ENCODE measurements at regions not wholly inside any gene's neighbourhood (a gene's known extent, or its start where the extent isn't known, plus 50 kb on each side); places are given as distances from the start of the nearest gene placed in this dataset.

DNA sequence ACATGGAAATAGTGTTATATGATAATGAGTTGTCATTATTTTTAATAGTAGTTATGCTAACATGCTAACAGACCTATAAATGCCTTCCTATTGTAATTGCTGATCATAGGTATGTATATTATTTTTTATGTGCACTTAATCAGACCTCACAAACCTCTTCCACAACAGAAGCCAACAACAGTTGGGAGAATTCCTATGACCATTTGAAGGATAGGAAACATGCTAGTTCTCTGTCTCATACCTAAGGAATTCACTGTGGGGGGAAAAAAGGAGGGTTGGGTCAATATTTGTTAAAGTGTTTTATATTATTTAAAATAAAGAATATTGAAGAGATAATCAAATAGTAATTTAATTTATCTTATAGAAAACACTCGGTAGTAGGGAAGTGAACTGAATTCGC is 990.9 kb downstream of the EPHA7 start:
- no peak for TF ChIP-seq EZH2 (IDR thresholded peaks at IDR 0.05; ENCODE audit: low read length, unreplicated experiment)
- TF ChIP-seq EZH2phosphoT487 (IDR thresholded peaks at IDR 0.05; ENCODE audit: borderline replicate concordance, low read length), result no peak
- TF ChIP-seq, protein P1, sequence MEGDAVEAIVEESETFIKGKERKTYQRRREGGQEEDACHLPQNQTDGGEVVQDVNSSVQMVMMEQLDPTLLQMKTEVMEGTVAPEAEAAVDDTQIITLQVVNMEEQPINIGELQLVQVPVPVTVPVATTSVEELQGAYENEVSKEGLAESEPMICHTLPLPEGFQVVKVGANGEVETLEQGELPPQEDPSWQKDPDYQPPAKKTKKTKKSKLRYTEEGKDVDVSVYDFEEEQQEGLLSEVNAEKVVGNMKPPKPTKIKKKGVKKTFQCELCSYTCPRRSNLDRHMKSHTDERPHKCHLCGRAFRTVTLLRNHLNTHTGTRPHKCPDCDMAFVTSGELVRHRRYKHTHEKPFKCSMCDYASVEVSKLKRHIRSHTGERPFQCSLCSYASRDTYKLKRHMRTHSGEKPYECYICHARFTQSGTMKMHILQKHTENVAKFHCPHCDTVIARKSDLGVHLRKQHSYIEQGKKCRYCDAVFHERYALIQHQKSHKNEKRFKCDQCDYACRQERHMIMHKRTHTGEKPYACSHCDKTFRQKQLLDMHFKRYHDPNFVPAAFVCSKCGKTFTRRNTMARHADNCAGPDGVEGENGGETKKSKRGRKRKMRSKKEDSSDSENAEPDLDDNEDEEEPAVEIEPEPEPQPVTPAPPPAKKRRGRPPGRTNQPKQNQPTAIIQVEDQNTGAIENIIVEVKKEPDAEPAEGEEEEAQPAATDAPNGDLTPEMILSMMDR (conservative IDR thresholded peaks at IDR 0.05; ENCODE audit: low read depth, low read length), result no peak
- no peak overlapping the region for H2AFZ ChIP-seq (ENCODE audit: low read length)

DNA sequence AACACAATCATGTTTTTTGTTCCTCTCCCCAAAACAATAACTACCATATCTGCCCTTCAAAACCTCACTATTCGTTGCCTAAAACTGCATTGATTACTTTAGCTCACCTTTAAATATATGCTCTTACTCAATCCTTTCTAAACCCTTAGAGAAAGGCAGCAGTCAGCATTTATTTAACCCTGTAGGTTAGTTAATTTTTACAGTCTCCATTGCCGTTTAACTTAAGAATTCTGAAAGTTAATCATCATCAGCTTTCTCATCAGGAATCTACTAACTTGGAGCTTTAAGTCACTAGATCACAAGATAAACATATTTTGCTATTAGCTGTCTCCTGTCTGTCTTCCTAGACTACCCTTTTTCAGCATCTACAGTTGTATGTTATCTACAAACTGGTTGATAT is 991.9 kb downstream of the EPHA7 start:
- POLR2A ChIA-PET (ENCODE audit: unreplicated experiment), result no interaction called here
- Histone ChIP-seq H3F3A (ENCODE audit: low read length, unreplicated experiment) (no peaks in the 10 kb centered on the region), H3K27me3 (ENCODE audit: low read length) (no peaks in the 10 kb centered on the region), H3K36me3 (ENCODE audit: low read depth, low read length) (no peaks in the 10 kb centered on the region), H3K79me2 (ENCODE audit: low read length) (no peaks in the 10 kb centered on the region), H3K4me2 (ENCODE audit: low read length) (no peak overlapping the region), H3K9me2 (replicated peaks; ENCODE audit: low read length) (no peaks in the 10 kb centered on the region), H3K4me3 (ENCODE audit: low read length) (no peak overlapping the region), H2AFZ (ENCODE audit: low read length) (no peak overlapping the region), H3K4me1 (ENCODE audit: insufficient read depth, low read length) (no peaks in the 10 kb centered on the region), H4K20me1 (ENCODE audit: low read length) (no peaks in the 10 kb centered on the region), H3K27ac (ENCODE audit: low read length) (no peak overlapping the region), H3K9ac (ENCODE audit: low read length) (no peak overlapping the region), H3K9me3 (ENCODE audit: low read length) (no peaks in the 10 kb centered on the region)
- TF ChIP-seq EZH2 (IDR thresholded peaks at IDR 0.05; ENCODE audit: low read length, unreplicated experiment) (no peak), EZH2phosphoT487 (IDR thresholded peaks at IDR 0.05; ENCODE audit: borderline replicate concordance, low read length) (no peak)
- TF ChIP-seq, protein P1 (conservative IDR thresholded peaks at IDR 0.05; ENCODE audit: low read depth, low read length), result no peak
- BruUV-seq (replicated peaks), result no TSS peak
- no peak for DNase-seq
- CTCF ChIA-PET, result no interaction called here
- no peak for ATAC-seq
- intact Hi-C loops (cut with micrococcal nuclease), result loop anchor here (5.0 kb wide), 1 partner anchor 85 kb away; no protein-coding TSS in a partner anchor

More for the DNA sequence above, 990.9 kb downstream of the EPHA7 start:
- Histone ChIP-seq H3K4me1 (ENCODE audit: insufficient read depth, low read length) (no peaks in the 10 kb centered on the region), H3K27ac (ENCODE audit: low read length) (no peak overlapping the region), H4K20me1 (ENCODE audit: low read length) (no peaks in the 10 kb centered on the region), H3K4me3 (ENCODE audit: low read length) (no peak overlapping the region), H3K9ac (ENCODE audit: low read length) (no peak overlapping the region), H3F3A (ENCODE audit: low read length, unreplicated experiment) (no peaks in the 10 kb centered on the region), H3K36me3 (ENCODE audit: low read depth, low read length) (no peaks in the 10 kb centered on the region), H3K27me3 (ENCODE audit: low read length) (no peaks in the 10 kb centered on the region), H3K9me3 (ENCODE audit: low read length) (no peaks in the 10 kb centered on the region), H3K4me2 (ENCODE audit: low read length) (no peak overlapping the region), H3K79me2 (ENCODE audit: low read length) (no peaks in the 10 kb centered on the region), H3K9me2 (replicated peaks; ENCODE audit: low read length) (no peaks in the 10 kb centered on the region)
- POLR2A ChIA-PET (ENCODE audit: unreplicated experiment), result no interaction called here
- intact Hi-C loops (cut with micrococcal nuclease), result loop anchor here (2.0 to 5.0 kb wide), 2 partner anchors 86 to 158 kb away; no protein-coding TSS in a partner anchor
- DNase-seq (peak; percentile 26), ATAC-seq (peak; percentile 73)
- CTCF ChIA-PET, result no interaction called here
- no TSS peak for BruUV-seq (replicated peaks)

DNA sequence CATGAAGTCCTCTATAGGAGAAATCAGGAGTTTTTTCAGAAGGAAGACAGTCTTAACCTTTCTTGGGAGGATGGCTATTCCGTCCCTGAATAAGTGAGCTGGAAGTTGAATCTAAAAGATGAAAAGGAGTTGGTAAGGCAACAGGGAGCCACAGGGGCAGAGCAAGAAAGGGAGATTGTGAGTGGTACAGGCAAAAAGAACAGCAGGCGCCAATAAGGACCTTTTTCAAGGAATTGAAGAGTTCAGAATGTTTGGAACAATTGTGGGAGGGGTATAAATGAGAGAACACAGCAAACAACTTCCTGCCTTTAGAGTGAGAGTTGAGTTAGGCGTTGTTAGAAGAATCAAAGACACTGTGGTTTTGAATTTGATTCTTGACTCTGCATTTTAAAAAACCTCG is 1003.7 kb downstream of the EPHA7 start:
- no peak for ATAC-seq

More for the DNA sequence above, 1003.7 kb downstream of the EPHA7 start:
- Histone ChIP-seq H3K27ac (ENCODE audit: low read length) (no peak overlapping the region), H3K4me1 (ENCODE audit: insufficient read depth, low read length) (no peaks in the 10 kb centered on the region), H3K4me3 (ENCODE audit: low read length) (no peak overlapping the region), H3K4me2 (ENCODE audit: low read length) (no peak overlapping the region), H4K20me1 (ENCODE audit: low read length) (no peaks in the 10 kb centered on the region), H3K9me3 (ENCODE audit: low read length) (no peaks in the 10 kb centered on the region), H3K79me2 (ENCODE audit: low read length) (no peaks in the 10 kb centered on the region), H2AFZ (ENCODE audit: low read length) (no peak overlapping the region), H3K9me2 (replicated peaks; ENCODE audit: low read length) (no peaks in the 10 kb centered on the region), H3K36me3 (ENCODE audit: low read depth, low read length) (no peaks in the 10 kb centered on the region), H3F3A (ENCODE audit: low read length, unreplicated experiment) (no peaks in the 10 kb centered on the region), H3K27me3 (ENCODE audit: low read length) (no peaks in the 10 kb centered on the region), H3K9ac (ENCODE audit: low read length) (no peak overlapping the region)
- TF ChIP-seq EZH2 (IDR thresholded peaks at IDR 0.05; ENCODE audit: low read length, unreplicated experiment), result no peak
- TF ChIP-seq, protein P1 (conservative IDR thresholded peaks at IDR 0.05; ENCODE audit: low read depth, low read length), result no peak
- TF ChIP-seq EZH2phosphoT487 (IDR thresholded peaks at IDR 0.05; ENCODE audit: borderline replicate concordance, low read length), result no peak
- no peak for DNase-seq
- intact Hi-C loops (cut with micrococcal nuclease), result no loop called here
- BruUV-seq (replicated peaks), result no TSS peak
- ChIA-PET CTCF (no interaction called here), POLR2A (ENCODE audit: unreplicated experiment) (no interaction called here)

All from PC-3 (cell line).